Gastrocnemius medialis (tissue), 4 donors: ENCODE measurements at regions not wholly inside any gene's neighbourhood (a gene's known extent, or its start where the extent isn't known, plus 50 kb on each side); places are given as distances from the start of the nearest gene placed in this dataset.

Experiments used
- POLR2A ChIP-seq, 2 donors: fragments of 450-650 bp; IDR thresholded peaks; one replicate each; pipeline ENCODE4 v1.6.1; 2017; ENCODE audit warnings: antibody characterized with exemption in 2 of 2, mild to moderate bottlenecking in 2 of 2, moderate library complexity in 2 of 2
- TF ChIP-seq, protein P1 (sequence below), 5 experiments: fragments of 450-650 bp in 3 of 5; fragments of 200-600 bp in 2 of 5; sonication (generic) in 2 of 5; IDR thresholded peaks in 4 of 5; conservative IDR thresholded peaks in 1 of 5; 1 replicate in 4 of 5; 2 replicates in 1 of 5; pipeline ENCODE4 v1.5.1; 2016 to 2019; ENCODE audit warnings: antibody characterized with exemption in 5 of 5, mild to moderate bottlenecking in 3 of 5, moderate library complexity in 3 of 5

DNA sequence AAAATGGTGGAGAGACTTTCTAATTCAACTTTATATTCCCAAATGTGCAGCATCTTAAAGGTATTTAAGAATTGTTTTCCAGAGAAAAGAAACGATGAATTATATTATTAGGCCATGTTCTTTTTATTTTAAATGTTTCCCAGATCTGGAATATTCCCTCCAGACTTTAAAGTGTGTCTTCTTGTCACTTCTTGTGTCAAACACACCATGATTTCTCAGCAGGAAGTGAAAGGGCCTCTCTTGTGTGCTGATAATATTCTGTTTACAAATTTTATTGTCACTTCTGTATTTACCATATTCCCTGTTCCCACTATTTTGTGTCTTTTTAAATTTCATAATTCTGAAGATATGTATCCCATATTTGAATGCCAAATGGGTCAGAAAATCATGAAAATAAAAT lies 455.0 kb upstream of the FLRT2 start:
- TF ChIP-seq, protein P1, sequence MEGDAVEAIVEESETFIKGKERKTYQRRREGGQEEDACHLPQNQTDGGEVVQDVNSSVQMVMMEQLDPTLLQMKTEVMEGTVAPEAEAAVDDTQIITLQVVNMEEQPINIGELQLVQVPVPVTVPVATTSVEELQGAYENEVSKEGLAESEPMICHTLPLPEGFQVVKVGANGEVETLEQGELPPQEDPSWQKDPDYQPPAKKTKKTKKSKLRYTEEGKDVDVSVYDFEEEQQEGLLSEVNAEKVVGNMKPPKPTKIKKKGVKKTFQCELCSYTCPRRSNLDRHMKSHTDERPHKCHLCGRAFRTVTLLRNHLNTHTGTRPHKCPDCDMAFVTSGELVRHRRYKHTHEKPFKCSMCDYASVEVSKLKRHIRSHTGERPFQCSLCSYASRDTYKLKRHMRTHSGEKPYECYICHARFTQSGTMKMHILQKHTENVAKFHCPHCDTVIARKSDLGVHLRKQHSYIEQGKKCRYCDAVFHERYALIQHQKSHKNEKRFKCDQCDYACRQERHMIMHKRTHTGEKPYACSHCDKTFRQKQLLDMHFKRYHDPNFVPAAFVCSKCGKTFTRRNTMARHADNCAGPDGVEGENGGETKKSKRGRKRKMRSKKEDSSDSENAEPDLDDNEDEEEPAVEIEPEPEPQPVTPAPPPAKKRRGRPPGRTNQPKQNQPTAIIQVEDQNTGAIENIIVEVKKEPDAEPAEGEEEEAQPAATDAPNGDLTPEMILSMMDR (IDR thresholded peaks at IDR 0.05 in 4 of 5, conservative IDR thresholded peaks at IDR 0.05 in 1 of 5) = no peak
- no peak for TF ChIP-seq POLR2A (IDR thresholded peaks at IDR 0.05)
